Testis (tissue), 2 donors: ENCODE measurements at regions not wholly inside any gene's neighbourhood (a gene's known extent, or its start where the extent isn't known, plus 50 kb on each side); places are given as distances from the start of the nearest gene placed in this dataset.

Experiments
- CTCF ChIP-seq, 3 experiments: fragments of 450-650 bp in 2 of 3; fragments of 200-600 bp in 1 of 3; sonication (generic) in 1 of 3; IDR thresholded peaks; one replicate each; pipeline ENCODE4 v1.5.1; 2016 to 2019; ENCODE audit warnings: antibody characterized with exemption in 3 of 3, mild to moderate bottlenecking in 2 of 3, moderate library complexity in 1 of 3
- POLR2A ChIP-seq: fragments of 450-650 bp; IDR thresholded peaks from one replicate; pipeline ENCODE4 v1.6.1; 2017; ENCODE audit warnings: antibody characterized with exemption, mild to moderate bottlenecking, moderate library complexity

- no peak for TF ChIP-seq CTCF (IDR thresholded peaks at IDR 0.05)
- TF ChIP-seq POLR2A = no peak
These were observed 999.6 kb downstream of the BRD1 start for GRCh38 chr22:48827904-48828555.
